22Rv1 (cell line): ENCODE measurements at regions not wholly inside any gene's neighbourhood (a gene's known extent, or its start where the extent isn't known, plus 50 kb on each side); places are given as distances from the start of the nearest gene placed in this dataset.
"Not testable (repeated sequence)": the region's sequence is repeated elsewhere in the genome, so short reads cannot be mapped to it uniquely, and the experiment has no call there.

ENCODE experiments used
- H3K27ac ChIP-seq: fragments of 450-650 bp; 2 replicates; pipeline ENCODE4 v1.5.1; 2017
- CTCF ChIP-seq: fragments of 450-650 bp; IDR thresholded peaks from 2 replicates; pipeline ENCODE4 v1.5.1; 2017; ENCODE audit warnings: mild to moderate bottlenecking
- ZFX ChIP-seq: fragments of 450-650 bp; IDR thresholded peaks from 2 replicates; pipeline ENCODE4 v1.6.1; 2017; ENCODE audit warnings: antibody characterized with exemption, borderline replicate concordance

GRCh38 chr15:53128652-53129051, 338.5 kb upstream of the ONECUT1 start:
- no peak for TF ChIP-seq ZFX
- no peak for TF ChIP-seq CTCF
- H3K27ac ChIP-seq: no peak overlapping the region

- TF ChIP-seq CTCF (no peak), ZFX (no peak)
- H3K27ac ChIP-seq: no peak overlapping the region
These were observed 336.0 kb upstream of the ONECUT1 start for GRCh38 chr15:53126144-53126543.

- H3K27ac ChIP-seq: no peak overlapping the region
- no peak for TF ChIP-seq ZFX
- no peak for TF ChIP-seq CTCF
These were observed 332.7 kb upstream of the ONECUT1 start for GRCh38 chr15:53122818-53123217.

GRCh38 chr15:53116915-53117314, 326.8 kb upstream of the ONECUT1 start:
- H3K27ac ChIP-seq: not testable (repeated sequence)

- H3K27ac ChIP-seq: no peak overlapping the region
- TF ChIP-seq ZFX (no peak), CTCF (no peak)
These were observed 326.0 kb upstream of the ONECUT1 start for GRCh38 chr15:53116169-53116568.

- no peak for TF ChIP-seq CTCF
- TF ChIP-seq ZFX: no peak
- no peak overlapping the region for H3K27ac ChIP-seq
These were observed 325.4 kb upstream of the ONECUT1 start for GRCh38 chr15:53115563-53115962.

- TF ChIP-seq CTCF (no peak), ZFX (no peak)
- no peak overlapping the region for H3K27ac ChIP-seq
These were observed 324.8 kb upstream of the ONECUT1 start for GRCh38 chr15:53114960-53115359.

GRCh38 chr15:53110999-53111398, 320.9 kb upstream of the ONECUT1 start:
- H3K27ac ChIP-seq: no peak overlapping the region
- no peak for TF ChIP-seq ZFX
- TF ChIP-seq CTCF: no peak
